ENCODE measurements at regions not wholly inside any gene's neighbourhood (a gene's known extent, or its start where the extent isn't known, plus 50 kb on each side); places are given as distances from the start of the nearest gene placed in this dataset.
"Not testable (repeated sequence)": the region's sequence is repeated elsewhere in the genome, so short reads cannot be mapped to it uniquely, and the experiment has no call there.

GRCh38 chr5:124110942-124111341 lies 599.0 kb downstream of the CSNK1G3 start:
- Histone ChIP-seq H3K4me3 (ENCODE audit: low read length) (no peak overlapping the region), H3K27me3 (ENCODE audit: control insufficient read depth, insufficient read depth, low read length) (no peaks in the 10 kb centered on the region), H3K36me3 (ENCODE audit: control insufficient read depth, insufficient read depth, low read length) (no peaks in the 10 kb centered on the region), H3K27ac (ENCODE audit: low read length) (no peak overlapping the region), H3K9me3 (ENCODE audit: control insufficient read depth, insufficient read depth, low read length) (no peaks in the 10 kb centered on the region), H3K4me1 (ENCODE audit: control insufficient read depth, insufficient read depth, low read length) (no peaks in the 10 kb centered on the region; the same call in 1 of the 2 replicates)
- no CpG with 5 or more reads among the region's 1 CpG for WGBS (ENCODE audit: insufficient coverage, insufficient read length)
- DNase-seq (ENCODE audit: low read depth, low spot score) = no peak

- WGBS (ENCODE audit: insufficient coverage, insufficient read length) = no CpG with 5 or more reads among the region's 2 CpGs
- Histone ChIP-seq H3K4me1 (ENCODE audit: control insufficient read depth, insufficient read depth, low read length) (no peaks in the 10 kb centered on the region), H3K36me3 (ENCODE audit: control insufficient read depth, insufficient read depth, low read length) (no peaks in the 10 kb centered on the region), H3K27me3 (ENCODE audit: control insufficient read depth, insufficient read depth, low read length) (no peaks in the 10 kb centered on the region), H3K4me3 (ENCODE audit: low read length) (no peak overlapping the region), H3K9me3 (ENCODE audit: control insufficient read depth, insufficient read depth, low read length) (no peaks in the 10 kb centered on the region), H3K27ac (ENCODE audit: low read length) (no peak overlapping the region)
- DNase-seq (ENCODE audit: low read depth, low spot score) = no peak
Observed at GRCh38 chr5:124105326-124105725, 593.3 kb downstream of the CSNK1G3 start.

- no CpG with 5 or more reads among the region's 1 CpG for WGBS (ENCODE audit: insufficient coverage, insufficient read length)
- Histone ChIP-seq H3K27ac (ENCODE audit: low read length) (no peak overlapping the region), H3K36me3 (ENCODE audit: control insufficient read depth, insufficient read depth, low read length) (no peaks in the 10 kb centered on the region), H3K27me3 (ENCODE audit: control insufficient read depth, insufficient read depth, low read length) (no peaks in the 10 kb centered on the region), H3K9me3 (ENCODE audit: control insufficient read depth, insufficient read depth, low read length) (no peaks in the 10 kb centered on the region), H3K4me1 (ENCODE audit: control insufficient read depth, insufficient read depth, low read length) (no peaks in the 10 kb centered on the region), H3K4me3 (ENCODE audit: low read length) (no peak overlapping the region)
- DNase-seq (ENCODE audit: low read depth, low spot score) = no peak
Observed at GRCh38 chr5:124104821-124105220, 592.8 kb downstream of the CSNK1G3 start.

GRCh38 chr5:124104344-124104743 lies 592.4 kb downstream of the CSNK1G3 start:
- H3K27me3 ChIP-seq (ENCODE audit: control insufficient read depth, insufficient read depth, low read length) = no peaks in the 10 kb centered on the region
- no peak overlapping the region for H3K27ac ChIP-seq (ENCODE audit: low read length)
- H3K36me3 ChIP-seq (ENCODE audit: control insufficient read depth, insufficient read depth, low read length) = no peaks in the 10 kb centered on the region
- DNase-seq (ENCODE audit: low read depth, low spot score) = no peak
- no CpG with 5 or more reads among the region's 3 CpGs for whole genome bisulfite sequencing (ENCODE audit: insufficient coverage, insufficient read length)
- no peaks in the 10 kb centered on the region for H3K4me1 ChIP-seq (ENCODE audit: control insufficient read depth, insufficient read depth, low read length)
- no peak overlapping the region for H3K4me3 ChIP-seq (ENCODE audit: low read length)
- no peaks in the 10 kb centered on the region for H3K9me3 ChIP-seq (ENCODE audit: control insufficient read depth, insufficient read depth, low read length)

- no peak overlapping the region for H3K27ac ChIP-seq (ENCODE audit: low read length)
- no CpG with 5 or more reads among the region's 1 CpG for WGBS (ENCODE audit: insufficient coverage, insufficient read length)
- DNase-seq (ENCODE audit: low read depth, low spot score) = no peak
Observed at GRCh38 chr5:124103671-124104070, 591.7 kb downstream of the CSNK1G3 start.

GRCh38 chr5:124103056-124103455 lies 591.1 kb downstream of the CSNK1G3 start:
- H3K36me3 ChIP-seq (ENCODE audit: control insufficient read depth, insufficient read depth, low read length); H3K9me3 ChIP-seq (ENCODE audit: control insufficient read depth, insufficient read depth, low read length); DNase-seq (ENCODE audit: low read depth, low spot score); H3K4me3 ChIP-seq (ENCODE audit: low read length); H3K27ac ChIP-seq (ENCODE audit: low read length); H3K4me1 ChIP-seq (ENCODE audit: control insufficient read depth, insufficient read depth, low read length); H3K27me3 ChIP-seq (ENCODE audit: control insufficient read depth, insufficient read depth, low read length): not testable (repeated sequence)
- WGBS (ENCODE audit: insufficient coverage, insufficient read length) = no CpG with 5 or more reads among the region's 5 CpGs

More at GRCh38 chr5:124103671-124104070, 591.7 kb downstream of the CSNK1G3 start:
- Histone ChIP-seq H3K4me3 (ENCODE audit: low read length) (no peak overlapping the region), H3K4me1 (ENCODE audit: control insufficient read depth, insufficient read depth, low read length) (no peaks in the 10 kb centered on the region), H3K9me3 (ENCODE audit: control insufficient read depth, insufficient read depth, low read length) (no peaks in the 10 kb centered on the region), H3K36me3 (ENCODE audit: control insufficient read depth, insufficient read depth, low read length) (no peaks in the 10 kb centered on the region), H3K27me3 (ENCODE audit: control insufficient read depth, insufficient read depth, low read length) (no peaks in the 10 kb centered on the region)

GRCh38 chr5:124102486-124102885 lies 590.5 kb downstream of the CSNK1G3 start:
- Histone ChIP-seq H3K4me3 (ENCODE audit: low read length) (no peak overlapping the region), H3K27me3 (ENCODE audit: control insufficient read depth, insufficient read depth, low read length) (no peaks in the 10 kb centered on the region), H3K27ac (ENCODE audit: low read length) (no peak overlapping the region), H3K4me1 (ENCODE audit: control insufficient read depth, insufficient read depth, low read length) (no peaks in the 10 kb centered on the region), H3K9me3 (ENCODE audit: control insufficient read depth, insufficient read depth, low read length) (no peaks in the 10 kb centered on the region), H3K36me3 (ENCODE audit: control insufficient read depth, insufficient read depth, low read length) (no peaks in the 10 kb centered on the region)
- no CpG with 5 or more reads among the region's 3 CpGs for WGBS (ENCODE audit: insufficient coverage, insufficient read length)
- no peak for DNase-seq (ENCODE audit: low read depth, low spot score)

- DNase-seq (ENCODE audit: low read depth, low spot score) = no peak
- no CpG with 5 or more reads among the region's 1 CpG for whole genome bisulfite sequencing (ENCODE audit: insufficient coverage, insufficient read length)
- H3K9me3 ChIP-seq (ENCODE audit: control insufficient read depth, insufficient read depth, low read length) = no peaks in the 10 kb centered on the region
- no peak overlapping the region for H3K4me3 ChIP-seq (ENCODE audit: low read length)
- no peaks in the 10 kb centered on the region for H3K36me3 ChIP-seq (ENCODE audit: control insufficient read depth, insufficient read depth, low read length)
- H3K27ac ChIP-seq (ENCODE audit: low read length) = no peak overlapping the region
- H3K27me3 ChIP-seq (ENCODE audit: control insufficient read depth, insufficient read depth, low read length) = no peaks in the 10 kb centered on the region
- no peaks in the 10 kb centered on the region for H3K4me1 ChIP-seq (ENCODE audit: control insufficient read depth, insufficient read depth, low read length)
Observed at GRCh38 chr5:124093658-124094057, 581.7 kb downstream of the CSNK1G3 start.

- H3K9me3 ChIP-seq (ENCODE audit: control insufficient read depth, insufficient read depth, low read length) = no peaks in the 10 kb centered on the region
- no peak overlapping the region for H3K27ac ChIP-seq (ENCODE audit: low read length)
- no peak overlapping the region for H3K4me3 ChIP-seq (ENCODE audit: low read length)
- DNase-seq (ENCODE audit: low read depth, low spot score) = no peak
- H3K36me3 ChIP-seq (ENCODE audit: control insufficient read depth, insufficient read depth, low read length) = no peaks in the 10 kb centered on the region
- peaks cover 3% of the 10 kb centered on the region; the same call in 1 of the 2 replicates for H3K4me1 ChIP-seq (ENCODE audit: control insufficient read depth, insufficient read depth, low read length)
- no peaks in the 10 kb centered on the region for H3K27me3 ChIP-seq (ENCODE audit: control insufficient read depth, insufficient read depth, low read length)
- WGBS (ENCODE audit: insufficient coverage, insufficient read length) = no CpG with 5 or more reads among the region's 3 CpGs
Observed at GRCh38 chr5:124090115-124090514, 578.1 kb downstream of the CSNK1G3 start.

- Histone ChIP-seq H3K27ac (ENCODE audit: low read length) (no peak overlapping the region), H3K4me3 (ENCODE audit: low read length) (no peak overlapping the region), H3K36me3 (ENCODE audit: control insufficient read depth, insufficient read depth, low read length) (no peaks in the 10 kb centered on the region), H3K9me3 (ENCODE audit: control insufficient read depth, insufficient read depth, low read length) (no peaks in the 10 kb centered on the region), H3K27me3 (ENCODE audit: control insufficient read depth, insufficient read depth, low read length) (no peaks in the 10 kb centered on the region), H3K4me1 (ENCODE audit: control insufficient read depth, insufficient read depth, low read length) (peaks cover 3% of the 10 kb centered on the region; the same call in 1 of the 2 replicates)
- WGBS (ENCODE audit: insufficient coverage, insufficient read length) = 100% methylated on average over 1 of the region's 2 CpGs
- DNase-seq (ENCODE audit: low read depth, low spot score) = no peak
Observed at GRCh38 chr5:124089578-124089977, 577.6 kb downstream of the CSNK1G3 start.

- no peak overlapping the region for H3K4me3 ChIP-seq (ENCODE audit: low read length)
- no CpG with 5 or more reads among the region's 5 CpGs for WGBS (ENCODE audit: insufficient coverage, insufficient read length)
- no peak for DNase-seq (ENCODE audit: low read depth, low spot score)
- H3K9me3 ChIP-seq (ENCODE audit: control insufficient read depth, insufficient read depth, low read length) = no peaks in the 10 kb centered on the region
- H3K27ac ChIP-seq (ENCODE audit: low read length) = no peak overlapping the region
- no peaks in the 10 kb centered on the region for H3K27me3 ChIP-seq (ENCODE audit: control insufficient read depth, insufficient read depth, low read length)
- H3K4me1 ChIP-seq (ENCODE audit: control insufficient read depth, insufficient read depth, low read length) = peaks cover 3% of the 10 kb centered on the region; the same call in 1 of the 2 replicates
- H3K36me3 ChIP-seq (ENCODE audit: control insufficient read depth, insufficient read depth, low read length) = no peaks in the 10 kb centered on the region
Observed at GRCh38 chr5:124088289-124089032, 576.5 kb downstream of the CSNK1G3 start.

Data from iPS DF 6.9 (cell line).